ENCODE measurements at regions not wholly inside any gene's neighbourhood (a gene's known extent, or its start where the extent isn't known, plus 50 kb on each side); places are given as distances from the start of the nearest gene placed in this dataset.
"Not testable (repeated sequence)": the region's sequence is repeated elsewhere in the genome, so short reads cannot be mapped to it uniquely, and the experiment has no call there.

DNA sequence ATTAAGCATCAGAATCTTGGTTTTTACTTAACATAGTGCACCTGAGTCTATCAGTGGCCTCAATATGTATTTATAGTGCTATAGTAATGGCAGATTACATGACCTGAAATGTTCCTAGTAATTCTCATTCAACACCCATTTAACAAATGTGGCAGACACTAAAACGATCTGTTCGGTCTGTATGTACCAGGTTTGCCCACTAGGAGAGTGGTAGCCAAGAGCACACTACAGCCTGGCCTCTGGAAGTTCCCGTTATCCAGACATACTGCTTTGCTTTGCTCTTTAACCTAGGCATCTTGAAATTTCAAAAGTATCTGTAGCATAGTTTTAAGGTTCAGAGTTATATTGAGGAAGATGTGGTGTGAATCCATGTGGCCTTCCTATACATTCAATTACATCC, 395.7 kb upstream of the NRG3 start:
- no peak for DNase-seq

DNA sequence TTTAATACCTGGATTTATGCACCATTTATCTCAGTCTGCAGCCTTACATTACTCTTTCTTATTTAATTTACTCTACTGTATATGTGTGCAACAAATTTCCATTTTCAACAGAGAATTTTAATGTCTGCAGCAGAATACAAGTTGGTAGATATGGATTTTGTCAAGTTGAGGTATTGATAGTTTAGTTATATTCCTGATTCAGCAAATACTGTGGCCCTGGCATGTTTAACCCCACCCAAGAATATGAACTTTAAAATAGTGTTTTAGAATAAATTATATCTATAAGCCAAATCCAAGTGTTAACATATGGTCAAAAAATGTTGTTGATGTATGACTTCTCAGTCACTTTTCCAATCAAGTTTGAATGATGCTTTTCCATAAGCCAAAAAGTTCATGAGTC, 378.4 kb upstream of the NRG3 start:
- no peak for DNase-seq

DNA sequence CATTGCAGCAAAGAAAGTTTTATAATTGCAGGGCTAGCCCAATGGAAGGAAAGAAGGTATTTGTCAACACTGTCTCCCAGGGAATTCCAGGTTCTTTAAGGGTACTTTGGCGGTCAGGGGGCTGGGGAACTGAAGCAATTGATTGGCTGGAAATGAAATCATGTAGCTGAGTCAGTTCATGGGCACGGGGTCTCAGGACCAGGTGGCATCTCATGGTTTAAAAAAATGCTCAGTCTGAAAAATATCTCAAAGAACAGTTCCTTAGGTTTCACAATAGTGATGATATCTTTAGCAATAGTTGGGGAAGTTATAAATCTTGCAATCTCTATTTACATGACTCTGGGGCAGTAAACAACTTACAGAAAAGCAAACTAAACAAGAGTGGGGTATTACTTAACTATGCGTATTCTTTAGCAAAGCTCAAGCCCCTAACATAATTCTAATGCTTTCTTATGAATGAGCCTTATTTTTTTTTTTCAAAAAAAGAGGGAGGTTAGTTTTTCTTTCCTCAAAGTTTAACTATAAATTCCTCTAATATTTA, 376.9 kb upstream of the NRG3 start:
- DNase-seq, result no peak

DNA sequence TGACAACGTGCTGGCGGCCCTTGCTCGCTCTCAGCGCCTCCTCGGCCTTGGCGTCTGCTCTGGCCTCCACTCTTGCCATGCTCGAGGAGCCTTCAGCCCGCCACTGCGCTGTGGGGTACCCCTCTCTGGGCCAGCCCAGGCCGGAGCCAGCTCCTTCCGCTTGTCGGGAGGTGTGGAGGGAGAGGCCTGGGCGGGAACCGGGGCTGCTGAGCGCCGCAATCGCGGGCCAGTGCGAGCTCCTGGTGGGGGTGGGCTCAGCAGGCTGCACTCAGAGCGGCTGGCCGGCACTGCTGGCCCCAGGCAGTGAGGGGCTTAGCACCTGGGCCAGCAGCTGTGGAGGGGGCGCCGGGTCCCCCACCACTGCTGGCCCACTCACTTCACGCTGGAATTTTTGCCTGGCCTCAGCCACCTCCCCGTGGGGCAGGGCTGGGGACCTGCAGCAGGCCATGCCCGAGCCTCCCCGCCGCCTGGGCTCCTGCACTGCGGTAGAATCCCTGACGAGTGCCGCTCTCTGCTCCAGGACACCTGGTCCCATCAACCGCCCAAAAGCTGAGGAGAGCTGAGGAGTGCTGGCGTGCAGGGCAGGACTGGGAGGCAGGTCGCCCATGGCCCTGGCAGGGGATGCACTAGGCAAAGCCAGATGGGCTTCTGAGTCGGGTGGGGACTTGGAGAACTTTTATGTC, 372.2 kb upstream of the NRG3 start:
- DNase-seq, result no peak

- DNase-seq, result not testable (repeated sequence)
These were observed 369.2 kb upstream of the NRG3 start for GRCh38 chr10:81505777-81506176.

DNA sequence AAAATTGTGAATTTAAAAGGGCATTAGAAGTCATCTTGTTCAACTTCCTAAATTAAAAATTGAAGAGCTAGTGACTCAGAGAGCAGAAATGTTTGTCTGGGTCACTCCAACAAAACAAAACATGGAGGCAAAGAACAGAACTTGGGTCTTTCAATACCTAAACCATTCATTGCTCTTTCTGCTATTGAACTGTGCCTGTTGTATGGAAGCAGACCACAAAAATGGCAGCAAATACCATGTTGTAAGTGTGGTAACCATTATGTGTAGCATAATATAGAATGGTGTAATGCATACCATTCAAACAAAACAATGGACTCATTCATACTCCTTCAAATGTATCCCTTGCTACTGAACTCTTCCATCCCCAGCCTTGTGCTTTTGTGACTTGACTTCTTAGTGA, 360.2 kb upstream of the NRG3 start:
- DNase-seq, result no peak

DNA sequence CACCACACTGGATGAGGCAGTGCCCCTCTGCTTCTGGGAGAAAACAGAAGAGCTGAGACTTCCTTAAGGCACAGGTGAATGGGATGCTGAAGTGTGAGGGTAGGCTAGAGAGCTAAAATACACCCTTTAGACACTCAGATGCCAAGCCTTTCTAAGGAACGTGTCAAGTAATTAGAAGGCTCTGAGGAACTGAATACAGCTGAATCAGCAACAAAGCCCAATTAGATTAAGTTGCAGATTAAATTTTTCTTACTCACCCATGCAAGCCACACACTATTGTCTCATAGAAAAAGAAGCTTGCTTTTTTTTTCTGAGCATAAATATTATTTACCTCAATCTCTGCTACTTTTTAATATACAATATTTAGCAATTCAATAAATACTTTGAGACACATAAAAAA, 354.3 kb upstream of the NRG3 start:
- DNase-seq, result no peak

GRCh38 chr10:81524467-81524866, 350.5 kb upstream of the NRG3 start:
- no peak for DNase-seq

DNA sequence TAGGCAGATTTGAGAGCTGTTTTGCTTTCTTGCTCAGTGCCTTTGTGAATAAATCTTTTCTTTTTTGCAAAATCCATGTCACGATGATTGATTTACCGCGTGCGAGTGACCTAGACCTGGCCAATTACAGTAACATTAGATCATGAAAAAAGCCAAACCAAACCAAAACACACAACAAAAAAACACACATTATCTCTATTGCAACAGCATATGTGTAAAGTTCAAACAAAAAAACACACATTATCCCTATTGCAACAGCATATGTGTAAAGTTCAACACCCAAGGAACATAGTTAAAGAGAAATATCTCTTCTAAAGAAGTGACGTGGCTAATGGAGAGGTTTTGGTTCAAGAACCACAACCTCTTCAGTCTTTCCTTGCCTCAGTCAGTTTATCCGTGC, 342.6 kb upstream of the NRG3 start:
- no peak for DNase-seq

DNA sequence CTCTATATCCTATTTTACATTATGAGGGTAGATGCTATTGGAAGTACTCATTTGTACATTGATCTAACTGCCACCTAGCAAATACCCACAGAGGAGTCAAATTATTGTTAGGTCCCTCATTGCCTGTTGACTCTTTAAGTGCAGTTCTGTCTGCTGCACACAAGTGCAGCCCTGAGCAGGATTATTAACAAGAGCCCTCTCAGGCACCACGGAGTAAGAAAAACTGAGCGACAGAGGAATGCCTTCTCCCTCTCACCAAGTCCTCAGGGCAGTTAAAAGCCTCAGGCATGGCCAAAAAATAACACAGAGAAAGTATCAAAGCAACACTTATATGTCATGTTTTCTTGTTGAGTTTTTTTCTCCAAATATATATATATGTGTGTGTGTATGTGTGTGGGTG, 340.0 kb upstream of the NRG3 start:
- DNase-seq, result no peak

- no peak for DNase-seq
These were observed 333.5 kb upstream of the NRG3 start for GRCh38 chr10:81541517-81541916.

DNA sequence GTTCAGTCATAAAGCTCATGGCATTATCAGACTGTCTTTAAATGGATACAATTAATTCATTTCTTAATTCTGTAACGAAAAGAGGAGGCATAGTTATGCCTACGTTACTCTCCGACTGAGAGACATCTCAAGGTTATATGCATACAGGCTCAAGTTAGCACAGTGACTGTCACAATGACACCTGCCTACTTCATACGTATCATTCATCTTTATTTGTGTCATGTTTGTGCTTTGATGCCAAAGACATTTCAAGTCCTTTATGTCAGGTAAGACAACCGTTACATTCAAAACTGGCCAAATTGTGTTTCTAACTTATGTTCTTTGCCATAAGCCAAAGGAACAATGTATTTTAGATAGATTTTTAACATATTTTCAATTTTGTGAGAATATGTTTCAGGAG, 328.8 kb upstream of the NRG3 start:
- DNase-seq, result no peak

DNA sequence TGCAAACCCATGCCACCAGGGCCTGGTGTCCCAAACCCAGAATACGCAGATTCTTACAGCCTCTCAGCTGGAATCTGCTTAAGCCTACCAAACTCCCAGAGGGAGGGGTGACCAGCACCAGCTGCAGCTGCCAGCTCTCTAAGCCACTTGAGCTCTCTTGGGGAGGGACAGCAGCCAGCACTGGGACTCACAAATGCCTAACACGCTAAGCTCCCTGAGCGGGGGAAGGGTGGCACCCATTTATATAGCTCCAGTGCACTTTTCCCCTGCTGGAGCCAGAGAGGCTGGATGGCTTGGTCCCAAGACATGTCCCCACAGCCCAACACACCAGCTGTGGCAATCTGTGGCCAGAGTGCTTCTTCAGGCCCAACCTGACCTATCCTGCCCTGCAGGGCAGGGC, 326.8 kb upstream of the NRG3 start:
- no peak for DNase-seq

DNA sequence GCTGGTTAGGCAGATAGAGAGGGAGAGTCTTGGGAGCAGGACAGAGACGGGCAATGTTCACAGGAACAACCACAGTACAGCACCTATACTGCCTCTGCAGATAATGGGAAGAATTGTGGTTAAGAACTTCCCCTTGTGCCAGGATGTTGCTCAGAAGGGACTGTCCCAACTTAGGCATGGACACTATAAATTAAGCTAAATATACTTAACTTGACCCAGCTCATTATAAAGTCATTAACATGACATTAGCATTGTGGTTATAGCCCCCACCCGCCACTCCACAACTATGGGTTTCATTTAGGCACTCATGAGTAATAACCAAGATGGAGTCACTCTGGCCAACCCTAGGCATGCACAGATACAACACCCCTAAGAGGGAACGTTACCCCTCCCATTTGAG, 310.9 kb upstream of the NRG3 start:
- DNase-seq, result no peak

GRCh38 chr10:81569488-81569887, 305.5 kb upstream of the NRG3 start:
- no peak for DNase-seq

DNA sequence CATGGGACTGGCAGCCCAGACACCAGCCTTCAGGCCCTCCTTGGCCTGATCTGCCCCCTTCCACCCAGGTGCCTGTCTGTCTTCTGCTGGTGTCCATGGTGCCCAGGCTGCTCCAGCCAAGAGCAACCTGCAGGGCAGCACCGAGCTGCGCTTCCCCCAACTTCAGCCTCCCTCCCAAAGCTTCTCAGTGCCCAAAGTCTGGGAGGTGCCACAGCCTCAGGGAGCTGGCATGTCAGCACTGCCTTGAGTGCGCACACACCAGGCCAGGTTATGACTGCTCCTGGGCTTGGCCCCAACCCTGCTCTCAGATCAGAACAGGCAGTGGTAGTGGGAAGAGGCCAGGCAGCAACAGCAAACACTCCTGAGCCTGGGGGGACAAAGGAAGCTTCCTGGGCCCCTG, 304.6 kb upstream of the NRG3 start:
- DNase-seq, result no peak

- DNase-seq, result no peak
These were observed 303.9 kb upstream of the NRG3 start for GRCh38 chr10:81570878-81571794.

GRCh38 chr10:81575036-81575435, 300.0 kb upstream of the NRG3 start:
- no peak for DNase-seq

DNA sequence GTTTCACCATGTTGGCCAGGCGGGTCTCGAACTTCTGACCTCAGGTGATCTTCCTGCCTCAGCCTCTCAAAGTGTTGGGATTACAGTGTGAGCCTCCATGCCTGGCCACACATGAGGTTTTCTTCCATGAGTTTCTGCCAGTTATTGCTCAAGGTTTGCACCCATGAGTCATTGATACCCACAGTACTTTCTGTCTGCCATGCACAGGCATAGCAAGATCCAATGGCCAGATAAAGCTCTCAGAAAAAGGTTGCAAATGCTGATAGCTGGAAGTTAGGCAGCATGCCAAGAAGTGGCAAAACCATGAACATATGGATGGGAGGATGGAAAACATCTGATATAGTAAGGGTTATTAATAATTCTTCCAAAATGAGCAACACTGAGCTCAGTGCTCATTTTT, 298.7 kb upstream of the NRG3 start:
- DNase-seq, result no peak

- DNase-seq, result no peak
These were observed 280.0 kb upstream of the NRG3 start for GRCh38 chr10:81594991-81595390.

DNA sequence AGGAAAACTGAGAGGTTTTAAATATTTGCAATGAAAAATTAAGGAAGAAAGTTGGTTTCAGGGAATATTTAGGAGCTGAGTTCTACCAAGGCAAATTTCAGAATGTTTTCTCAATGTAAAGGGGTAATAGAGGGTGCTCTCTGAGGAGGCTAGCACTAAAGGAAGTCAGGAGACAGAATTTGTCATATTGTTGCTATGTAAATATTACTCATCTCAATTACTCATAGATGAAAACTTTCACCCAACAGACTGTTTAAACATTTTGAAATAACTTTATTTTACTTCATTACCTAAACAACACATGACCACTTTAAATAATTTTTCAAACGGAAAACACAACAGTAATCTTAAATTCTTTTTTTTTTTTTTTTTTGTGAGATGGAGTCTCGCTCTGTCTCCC, 274.8 kb upstream of the NRG3 start:
- DNase-seq, result no peak

GRCh38 chr10:81603106-81603620, 271.8 kb upstream of the NRG3 start:
- no peak for DNase-seq

GRCh38 chr10:81644485-81644884, 230.5 kb upstream of the NRG3 start:
- not testable (repeated sequence) for DNase-seq

- DNase-seq, result no peak
These were observed 219.0 kb upstream of the NRG3 start for GRCh38 chr10:81655986-81656385.

Data from CD4-positive, alpha-beta T cell treated with Interleukin-1 beta for 1 hour (primary cell).